Lung (tissue), 11 donors: ENCODE measurements at regions not wholly inside any gene's neighbourhood (a gene's known extent, or its start where the extent isn't known, plus 50 kb on each side); places are given as distances from the start of the nearest gene placed in this dataset.
"Not testable (repeated sequence)": the region's sequence is repeated elsewhere in the genome, so short reads cannot be mapped to it uniquely, and the experiment has no call there.

Experiments used
- ATAC-seq: fragments of 200-7000 bp; cut with Tn5 transposase; one replicate; pipeline ENCODE4 v1.9.1; 2020; ENCODE audit warnings: moderate number of reproducible peaks; ENCODE audit not compliant: insufficient read depth, low FRiP score
- DNase-seq, 3 donors: peaks; one replicate each; pipeline ENCODE4 v3.0.0-alpha.2; 2013 to 2017
- H3K27ac ChIP-seq, 2 donors: one replicate each; pipeline ENCODE4 v1.5.1; 2013; ENCODE audit warnings: mild to moderate bottlenecking in 2 of 2, moderate library complexity in 2 of 2, control low read depth in 1 of 2, inconsistent platforms in 1 of 2, low read depth in 1 of 2, low read length in 1 of 2
- H3K27me3 ChIP-seq, 3 donors: one replicate each; pipeline ENCODE4 v1.5.1; 2013; ENCODE audit warnings: low read length in 2 of 3; ENCODE audit not compliant: control insufficient read depth in 3 of 3, insufficient read depth in 3 of 3
- H3K36me3 ChIP-seq, 4 donors: one replicate each; pipeline ENCODE4 v1.5.1; 2013; ENCODE audit warnings: low read length in 4 of 4, mild to moderate bottlenecking in 1 of 4, moderate library complexity in 1 of 4; ENCODE audit not compliant: control insufficient read depth in 4 of 4, insufficient read depth in 4 of 4
- H3K4me1 ChIP-seq, 5 donors: one replicate each; pipeline ENCODE4 v1.5.1; 2013; ENCODE audit warnings: low read length in 5 of 5, mild to moderate bottlenecking in 2 of 5, moderate library complexity in 1 of 5; ENCODE audit not compliant: control insufficient read depth in 5 of 5, insufficient read depth in 5 of 5
- H3K4me3 ChIP-seq: one replicate; pipeline ENCODE4 v1.5.1; 2013; ENCODE audit warnings: mild to moderate bottlenecking, control low read depth, moderate library complexity
- H3K9ac ChIP-seq, 2 donors: one replicate each; pipeline ENCODE4 v1.5.1; 2013; ENCODE audit warnings: low read length in 2 of 2, control low read depth in 1 of 2; ENCODE audit not compliant: insufficient read depth in 1 of 2
- H3K9me3 ChIP-seq, 4 donors: one replicate each; pipeline ENCODE4 v1.5.1; 2013; ENCODE audit warnings: low read length in 3 of 4, mild to moderate bottlenecking in 1 of 4, moderate library complexity in 1 of 4; ENCODE audit not compliant: control insufficient read depth in 4 of 4, insufficient read depth in 3 of 4
- WGBS, 2 donors: extraction: QIAGEN DNeasy Blood & Tissue Kit; methylation state at CpG; one replicate each; pipeline ENCODE4 v1.1.7; 2013; 5-methylcytosine and 5-hydroxymethylcytosine counted together
- TF ChIP-seq, protein P1 (sequence below): IDR thresholded peaks from 2 replicates; pipeline ENCODE4 v1.5.1; 2012; ENCODE audit warnings: mild to moderate bottlenecking; ENCODE audit errors: control extremely low read depth, extremely low read depth
- donor health status: control.
- donor health status: control.
- donor health status: Bipolar disorder and iron deficiency.
- donor health status: healthy.
- donor health status: DM: yes; HTN: yes; CAD: no.

DNA sequence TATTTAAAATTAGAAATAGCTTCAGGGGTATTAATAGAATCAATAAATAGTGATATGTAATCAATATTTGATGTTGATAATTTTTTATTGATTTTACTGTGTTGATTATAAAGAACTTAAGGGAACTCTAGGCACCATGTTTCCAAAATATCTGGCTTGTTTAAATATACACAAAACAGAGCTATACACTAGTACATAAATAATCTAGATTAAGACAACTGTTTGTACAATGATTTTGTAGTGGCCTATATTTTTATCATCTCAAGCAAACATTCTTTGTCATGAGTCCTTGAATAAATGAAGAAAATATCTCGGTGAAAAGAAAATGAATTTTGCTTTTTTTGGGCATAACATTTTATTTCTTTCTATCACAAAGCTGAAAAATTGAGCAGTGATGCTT is 117.1 kb upstream of the KRR1 start:
- ATAC-seq (no peak), DNase-seq (no peak)
- TF ChIP-seq, protein P1, sequence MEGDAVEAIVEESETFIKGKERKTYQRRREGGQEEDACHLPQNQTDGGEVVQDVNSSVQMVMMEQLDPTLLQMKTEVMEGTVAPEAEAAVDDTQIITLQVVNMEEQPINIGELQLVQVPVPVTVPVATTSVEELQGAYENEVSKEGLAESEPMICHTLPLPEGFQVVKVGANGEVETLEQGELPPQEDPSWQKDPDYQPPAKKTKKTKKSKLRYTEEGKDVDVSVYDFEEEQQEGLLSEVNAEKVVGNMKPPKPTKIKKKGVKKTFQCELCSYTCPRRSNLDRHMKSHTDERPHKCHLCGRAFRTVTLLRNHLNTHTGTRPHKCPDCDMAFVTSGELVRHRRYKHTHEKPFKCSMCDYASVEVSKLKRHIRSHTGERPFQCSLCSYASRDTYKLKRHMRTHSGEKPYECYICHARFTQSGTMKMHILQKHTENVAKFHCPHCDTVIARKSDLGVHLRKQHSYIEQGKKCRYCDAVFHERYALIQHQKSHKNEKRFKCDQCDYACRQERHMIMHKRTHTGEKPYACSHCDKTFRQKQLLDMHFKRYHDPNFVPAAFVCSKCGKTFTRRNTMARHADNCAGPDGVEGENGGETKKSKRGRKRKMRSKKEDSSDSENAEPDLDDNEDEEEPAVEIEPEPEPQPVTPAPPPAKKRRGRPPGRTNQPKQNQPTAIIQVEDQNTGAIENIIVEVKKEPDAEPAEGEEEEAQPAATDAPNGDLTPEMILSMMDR = no peak
- Histone ChIP-seq H3K4me3 (no peak overlapping the region), H3K4me1 (peaks cover 0 to 32% (median under 1%) of the 10 kb centered on the region in 5 donors), H3K27me3 (no peaks in the 10 kb centered on the region), H3K9ac (no peak overlapping the region), H3K27ac (no peak overlapping the region), H3K36me3 (no peaks in the 10 kb centered on the region), H3K9me3 (no peaks in the 10 kb centered on the region)
- WGBS, 2 donors = 77 to 79% methylated on average over 1 of the region's 1 CpG

- H3K4me1 ChIP-seq = peaks cover 0 to 11% (median 1%) of the 10 kb centered on the region in 5 donors
- no peaks in the 10 kb centered on the region for H3K27me3 ChIP-seq
- ATAC-seq = no peak
- H3K9ac ChIP-seq = no peak overlapping the region
- no peaks in the 10 kb centered on the region for H3K36me3 ChIP-seq
- H3K4me3 ChIP-seq = no peak overlapping the region
- DNase-seq = no peak
- H3K9me3 ChIP-seq = no peaks in the 10 kb centered on the region
- TF ChIP-seq, protein P1 = no peak
- 64 to 65% methylated on average over 4 of the region's 4 CpGs for WGBS, 2 donors
- H3K27ac ChIP-seq = no peak overlapping the region
Observed at GRCh38 chr12:75623631-75624154, 112.3 kb upstream of the KRR1 start.

- H3K9me3 ChIP-seq = no peaks in the 10 kb centered on the region
- 84 to 96% methylated on average over 1 of the region's 1 CpG for WGBS, 2 donors
- TF ChIP-seq, protein P1 = no peak
- H3K27ac ChIP-seq = no peak overlapping the region
- no peaks in the 10 kb centered on the region for H3K36me3 ChIP-seq
- ATAC-seq = no peak
- H3K9ac ChIP-seq = no peak overlapping the region
- H3K4me1 ChIP-seq = peaks cover 0 to 1% (median 0%) of the 10 kb centered on the region in 5 donors
- no peak for DNase-seq
- no peaks in the 10 kb centered on the region for H3K27me3 ChIP-seq
- no peak overlapping the region for H3K4me3 ChIP-seq
Observed at GRCh38 chr12:75622492-75622891, 111.1 kb upstream of the KRR1 start.

DNA sequence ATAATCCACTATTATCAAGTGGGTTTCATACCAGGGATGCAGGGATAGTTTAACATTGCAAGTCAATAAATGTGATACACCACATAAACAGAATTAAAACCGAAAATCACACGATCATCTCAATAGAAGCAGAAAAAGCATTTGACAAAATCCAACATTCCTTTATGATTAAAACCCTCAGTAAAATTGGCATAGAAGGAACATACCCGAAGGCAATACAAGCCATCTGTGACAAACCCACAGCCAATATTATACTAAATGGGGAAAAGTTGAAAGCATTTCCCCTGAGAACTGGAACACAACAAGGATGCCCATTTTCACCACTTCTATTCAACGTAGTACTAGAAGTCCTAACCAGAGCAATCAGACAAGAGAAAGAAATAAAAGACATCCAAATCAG is 103.0 kb upstream of the KRR1 start:
- not testable (repeated sequence) for H3K4me1 ChIP-seq, H3K27me3 ChIP-seq, H3K9me3 ChIP-seq, H3K36me3 ChIP-seq, H3K4me3 ChIP-seq, H3K9ac ChIP-seq, ATAC-seq, H3K27ac ChIP-seq, DNase-seq
- WGBS, 2 donors = 90 to 93% methylated on average over 4 of the region's 4 CpGs
